IPS DF 6.9 (cell line): ENCODE measurements at regions not wholly inside any gene's neighbourhood (a gene's known extent, or its start where the extent isn't known, plus 50 kb on each side); places are given as distances from the start of the nearest gene placed in this dataset.

ENCODE experiments used
- DNase-seq: peaks from one replicate; pipeline ENCODE4 v3.0.0-alpha.2; 2013; ENCODE audit warnings: low read depth, low spot score
- H3K27ac ChIP-seq: one replicate; pipeline ENCODE4 v1.5.1; 2013; ENCODE audit warnings: low read length, control low read depth
- H3K27me3 ChIP-seq: 2 replicates; pipeline ENCODE4 v1.6.1; 2013; ENCODE audit warnings: mild to moderate bottlenecking, low read length; ENCODE audit not compliant: control insufficient read depth, insufficient read depth
- H3K36me3 ChIP-seq: 2 replicates; pipeline ENCODE4 v1.6.1; 2013; ENCODE audit warnings: low read length; ENCODE audit not compliant: control insufficient read depth, insufficient read depth
- H3K4me1 ChIP-seq: 2 replicates; pipeline ENCODE4 v1.6.1; 2013; ENCODE audit warnings: low read length; ENCODE audit not compliant: control insufficient read depth, insufficient read depth
- H3K4me3 ChIP-seq: 2 replicates; pipeline ENCODE4 v1.5.1; 2013; ENCODE audit warnings: mild to moderate bottlenecking, low read length
- H3K9me3 ChIP-seq: 2 replicates; pipeline ENCODE4 v1.6.1; 2013; ENCODE audit warnings: low read length, inconsistent platforms; ENCODE audit not compliant: control insufficient read depth, insufficient read depth
- WGBS: extraction: QIAGEN DNeasy Blood & Tissue Kit; methylation state at CpG from one replicate; pipeline ENCODE4 v1.1.7; 2013; ENCODE audit warnings: mixed read lengths, missing lambda C conversion rate; ENCODE audit not compliant: insufficient read length, insufficient coverage; 5-methylcytosine and 5-hydroxymethylcytosine counted together

DNA sequence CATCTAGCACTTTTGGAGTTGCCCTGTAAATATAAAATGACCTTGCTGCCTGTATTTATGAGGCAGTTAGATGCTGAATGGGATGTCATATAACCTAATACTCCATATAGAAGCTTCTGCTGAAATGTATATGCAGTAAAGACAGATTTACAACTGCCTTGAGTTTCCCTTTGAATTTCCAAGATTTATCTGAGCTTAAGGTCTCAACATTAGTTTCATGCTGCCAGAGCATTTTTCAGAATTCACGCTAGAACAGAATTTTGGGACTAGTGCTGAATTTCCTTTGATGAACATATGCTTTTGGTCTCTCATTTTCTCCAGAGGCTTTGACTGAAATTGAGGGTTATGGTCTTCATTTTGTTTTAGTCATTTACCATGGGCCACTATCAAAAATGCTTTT lies 254.7 kb upstream of the FANCL start:
- H3K36me3 ChIP-seq = no peaks in the 10 kb centered on the region
- WGBS = no CpG with 5 or more reads among the region's 1 CpG
- H3K27ac ChIP-seq = no peak overlapping the region
- no peak for DNase-seq
- peaks cover 3% of the 10 kb centered on the region; the same call in 1 of the 2 replicates for H3K4me1 ChIP-seq
- H3K27me3 ChIP-seq = no peaks in the 10 kb centered on the region
- H3K4me3 ChIP-seq = no peak overlapping the region
- no peaks in the 10 kb centered on the region for H3K9me3 ChIP-seq

- H3K36me3 ChIP-seq = no peaks in the 10 kb centered on the region
- H3K4me1 ChIP-seq = peaks cover 3% of the 10 kb centered on the region; the same call in 1 of the 2 replicates
- no peak overlapping the region for H3K27ac ChIP-seq
- H3K4me3 ChIP-seq = no peak overlapping the region
- H3K9me3 ChIP-seq = no peaks in the 10 kb centered on the region
- DNase-seq = no peak
- WGBS = no CpG with 5 or more reads among the region's 10 CpGs
- no peaks in the 10 kb centered on the region for H3K27me3 ChIP-seq
Observed at GRCh38 chr2:58494071-58494501, 253.0 kb upstream of the FANCL start.

- H3K4me1 ChIP-seq = no peaks in the 10 kb centered on the region
- no peak overlapping the region for H3K27ac ChIP-seq
- no CpG with 5 or more reads among the region's 4 CpGs for WGBS
- H3K4me3 ChIP-seq = no peak overlapping the region
- H3K9me3 ChIP-seq = no peaks in the 10 kb centered on the region
- no peaks in the 10 kb centered on the region for H3K27me3 ChIP-seq
- H3K36me3 ChIP-seq = no peaks in the 10 kb centered on the region
- no peak for DNase-seq
Observed at GRCh38 chr2:58484629-58485028, 243.5 kb upstream of the FANCL start.

- no peaks in the 10 kb centered on the region for H3K36me3 ChIP-seq
- no CpG with 5 or more reads among the region's 1 CpG for WGBS
- no peak overlapping the region for H3K4me3 ChIP-seq
- peaks cover 2% of the 10 kb centered on the region; the same call in 1 of the 2 replicates for H3K4me1 ChIP-seq
- H3K27ac ChIP-seq = no peak overlapping the region
- no peak for DNase-seq
- H3K27me3 ChIP-seq = no peaks in the 10 kb centered on the region
- H3K9me3 ChIP-seq = no peaks in the 10 kb centered on the region
Observed at GRCh38 chr2:58484221-58484620, 243.1 kb upstream of the FANCL start.

GRCh38 chr2:58483307-58483706 lies 242.2 kb upstream of the FANCL start:
- Histone ChIP-seq H3K4me3 (no peak overlapping the region), H3K36me3 (no peaks in the 10 kb centered on the region), H3K27ac (no peak overlapping the region), H3K9me3 (no peaks in the 10 kb centered on the region), H3K27me3 (no peaks in the 10 kb centered on the region), H3K4me1 (peaks cover 2% of the 10 kb centered on the region; the same call in 1 of the 2 replicates)
- 100% methylated on average over 1 of the region's 3 CpGs for WGBS
- no peak for DNase-seq

GRCh38 chr2:58481670-58482069 lies 240.5 kb upstream of the FANCL start:
- no peaks in the 10 kb centered on the region for H3K27me3 ChIP-seq
- H3K36me3 ChIP-seq = no peaks in the 10 kb centered on the region
- peaks cover 2% of the 10 kb centered on the region; the same call in 1 of the 2 replicates for H3K4me1 ChIP-seq
- no CpG with 5 or more reads among the region's 2 CpGs for WGBS
- H3K27ac ChIP-seq = no peak overlapping the region
- H3K4me3 ChIP-seq = no peak overlapping the region
- DNase-seq = no peak
- H3K9me3 ChIP-seq = no peaks in the 10 kb centered on the region

DNA sequence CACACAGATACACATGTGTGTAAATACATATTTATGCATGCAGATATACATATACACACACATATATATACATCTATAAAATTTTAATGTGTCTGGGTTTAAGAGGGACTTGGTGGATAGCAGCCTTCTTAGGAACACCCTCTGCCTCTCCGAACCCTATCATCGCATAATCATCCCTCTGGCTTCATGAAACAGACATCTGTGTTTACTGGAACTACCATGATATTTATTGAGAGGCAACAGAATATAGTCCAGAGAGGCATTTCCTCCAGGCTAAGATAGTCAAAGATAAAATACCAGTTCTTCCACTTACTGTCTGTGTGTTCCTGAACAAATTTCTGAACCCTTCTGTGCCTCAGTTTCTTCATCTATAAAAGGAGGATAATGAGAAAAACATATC lies 239.0 kb upstream of the FANCL start:
- Histone ChIP-seq H3K4me3 (no peak overlapping the region), H3K9me3 (no peaks in the 10 kb centered on the region), H3K27ac (no peak overlapping the region), H3K27me3 (no peaks in the 10 kb centered on the region), H3K4me1 (peaks cover 2% of the 10 kb centered on the region; the same call in 1 of the 2 replicates), H3K36me3 (no peaks in the 10 kb centered on the region)
- no CpG with 5 or more reads among the region's 2 CpGs for WGBS
- no peak for DNase-seq

GRCh38 chr2:58479535-58480140 lies 238.5 kb upstream of the FANCL start:
- WGBS = no CpG with 5 or more reads among the region's 12 CpGs
- no peak overlapping the region for H3K4me3 ChIP-seq
- H3K27ac ChIP-seq = no peak overlapping the region
- peaks cover 2% of the 10 kb centered on the region; the same call in 1 of the 2 replicates for H3K4me1 ChIP-seq
- no peaks in the 10 kb centered on the region for H3K9me3 ChIP-seq
- H3K36me3 ChIP-seq = no peaks in the 10 kb centered on the region
- peak; percentile 16 for DNase-seq
- H3K27me3 ChIP-seq = no peaks in the 10 kb centered on the region

DNA sequence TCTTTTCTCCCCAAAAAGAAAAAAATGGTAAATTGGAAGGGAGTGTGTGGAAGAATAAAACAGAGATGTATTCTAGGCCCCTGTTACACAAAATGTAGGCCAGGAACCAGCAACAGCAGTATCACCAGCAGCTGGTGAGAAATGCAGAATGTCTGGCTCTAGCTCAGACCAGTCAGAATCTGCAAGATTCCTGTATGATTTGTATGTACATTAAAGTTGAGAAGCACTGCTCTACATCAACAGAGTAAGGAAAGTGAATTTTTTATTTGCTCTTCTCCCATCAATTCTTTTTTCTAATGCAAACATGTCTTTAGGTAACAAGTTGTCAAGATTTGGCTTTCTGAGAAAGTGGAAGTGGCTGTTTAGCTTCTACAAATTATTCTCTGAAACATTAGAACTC lies 235.4 kb upstream of the FANCL start:
- Histone ChIP-seq H3K27me3 (no peaks in the 10 kb centered on the region), H3K4me1 (peaks cover 2% of the 10 kb centered on the region; the same call in 1 of the 2 replicates), H3K4me3 (no peak overlapping the region), H3K9me3 (no peaks in the 10 kb centered on the region), H3K27ac (no peak overlapping the region), H3K36me3 (no peaks in the 10 kb centered on the region)
- no peak for DNase-seq

GRCh38 chr2:58475756-58476155 lies 234.6 kb upstream of the FANCL start:
- no peak overlapping the region for H3K27ac ChIP-seq
- no peaks in the 10 kb centered on the region for H3K9me3 ChIP-seq
- H3K4me1 ChIP-seq = peaks cover 2% of the 10 kb centered on the region; the same call in 1 of the 2 replicates
- no peaks in the 10 kb centered on the region for H3K27me3 ChIP-seq
- DNase-seq = no peak
- no peak overlapping the region for H3K4me3 ChIP-seq
- H3K36me3 ChIP-seq = no peaks in the 10 kb centered on the region
- no CpG with 5 or more reads among the region's 2 CpGs for WGBS

GRCh38 chr2:58473165-58473564 lies 232.0 kb upstream of the FANCL start:
- Histone ChIP-seq H3K27ac (no peak overlapping the region), H3K9me3 (no peaks in the 10 kb centered on the region), H3K27me3 (no peaks in the 10 kb centered on the region), H3K4me1 (no peaks in the 10 kb centered on the region), H3K4me3 (no peak overlapping the region), H3K36me3 (no peaks in the 10 kb centered on the region)
- no peak for DNase-seq
- WGBS = no CpG with 5 or more reads among the region's 4 CpGs
